ENCODE measurements at regions not wholly inside any gene's neighbourhood (a gene's known extent, or its start where the extent isn't known, plus 50 kb on each side); places are given as distances from the start of the nearest gene placed in this dataset.

DNA sequence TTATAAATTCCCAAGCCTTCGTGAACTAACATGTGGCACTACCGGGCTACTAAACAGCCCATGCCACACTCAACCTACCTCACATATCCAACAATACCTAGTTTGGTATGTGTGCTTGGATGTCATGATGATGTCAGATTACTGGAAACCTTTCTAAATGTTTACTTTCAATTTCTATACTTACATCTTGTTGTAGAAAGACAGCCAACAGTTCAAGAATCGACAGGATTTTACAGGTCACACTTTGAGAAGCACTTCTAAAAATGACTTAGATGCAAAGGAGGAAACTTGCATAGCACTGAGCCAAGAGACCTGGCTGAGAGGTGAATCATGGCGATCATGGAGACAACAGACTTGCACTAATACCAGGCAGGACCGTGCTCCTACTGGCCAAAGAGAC, 209.9 kb downstream of the COL4A1 start:
- H3K27ac ChIP-seq, result no peak overlapping the region
- TF ChIP-seq, protein P1, sequence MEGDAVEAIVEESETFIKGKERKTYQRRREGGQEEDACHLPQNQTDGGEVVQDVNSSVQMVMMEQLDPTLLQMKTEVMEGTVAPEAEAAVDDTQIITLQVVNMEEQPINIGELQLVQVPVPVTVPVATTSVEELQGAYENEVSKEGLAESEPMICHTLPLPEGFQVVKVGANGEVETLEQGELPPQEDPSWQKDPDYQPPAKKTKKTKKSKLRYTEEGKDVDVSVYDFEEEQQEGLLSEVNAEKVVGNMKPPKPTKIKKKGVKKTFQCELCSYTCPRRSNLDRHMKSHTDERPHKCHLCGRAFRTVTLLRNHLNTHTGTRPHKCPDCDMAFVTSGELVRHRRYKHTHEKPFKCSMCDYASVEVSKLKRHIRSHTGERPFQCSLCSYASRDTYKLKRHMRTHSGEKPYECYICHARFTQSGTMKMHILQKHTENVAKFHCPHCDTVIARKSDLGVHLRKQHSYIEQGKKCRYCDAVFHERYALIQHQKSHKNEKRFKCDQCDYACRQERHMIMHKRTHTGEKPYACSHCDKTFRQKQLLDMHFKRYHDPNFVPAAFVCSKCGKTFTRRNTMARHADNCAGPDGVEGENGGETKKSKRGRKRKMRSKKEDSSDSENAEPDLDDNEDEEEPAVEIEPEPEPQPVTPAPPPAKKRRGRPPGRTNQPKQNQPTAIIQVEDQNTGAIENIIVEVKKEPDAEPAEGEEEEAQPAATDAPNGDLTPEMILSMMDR (conservative IDR thresholded peaks at IDR 0.05), result no peak

DNA sequence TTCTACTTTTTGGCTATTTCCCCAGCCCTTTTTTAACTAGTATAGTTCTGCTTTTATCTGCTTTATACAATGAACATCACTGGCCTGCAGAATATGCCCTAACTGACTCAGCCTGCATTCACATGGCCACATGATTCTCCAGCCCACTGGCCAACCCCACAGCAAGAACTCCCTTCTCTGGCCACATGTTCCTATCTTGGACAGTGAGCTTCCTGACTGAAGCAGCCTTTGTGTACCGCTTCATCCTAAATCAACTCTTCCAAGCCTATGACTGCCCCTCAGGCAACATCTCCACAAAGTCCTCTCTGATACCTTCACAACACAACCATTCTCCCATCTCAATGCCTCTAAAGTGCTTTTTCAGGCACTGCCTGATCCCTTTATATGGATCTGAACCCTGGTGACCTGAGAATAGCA, 214.1 kb downstream of the COL4A1 start:
- no peak overlapping the region for H3K27ac ChIP-seq
- TF ChIP-seq, protein P1 (conservative IDR thresholded peaks at IDR 0.05), result no peak

DNA sequence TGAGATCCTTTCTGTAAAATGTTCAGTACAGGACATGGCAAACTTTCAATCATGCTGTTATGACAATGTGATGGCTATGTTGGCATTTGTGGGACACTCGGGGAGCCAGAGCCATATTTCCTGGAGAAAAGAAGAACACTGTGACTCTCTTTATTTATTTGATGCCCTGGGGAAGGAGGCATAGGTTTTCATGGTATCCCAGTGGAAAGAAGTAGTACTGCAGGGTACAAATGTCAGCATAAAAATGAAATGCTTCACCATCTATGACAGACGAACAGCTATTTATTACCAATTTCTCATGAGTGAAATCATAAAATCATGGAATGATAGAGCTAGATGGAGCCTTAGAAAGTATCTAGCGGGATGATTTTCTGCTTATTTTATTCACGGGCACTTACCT, 217.1 kb downstream of the COL4A1 start:
- H3K27ac ChIP-seq, result no peak overlapping the region
- TF ChIP-seq, protein P1 (conservative IDR thresholded peaks at IDR 0.05), result no peak

DNA sequence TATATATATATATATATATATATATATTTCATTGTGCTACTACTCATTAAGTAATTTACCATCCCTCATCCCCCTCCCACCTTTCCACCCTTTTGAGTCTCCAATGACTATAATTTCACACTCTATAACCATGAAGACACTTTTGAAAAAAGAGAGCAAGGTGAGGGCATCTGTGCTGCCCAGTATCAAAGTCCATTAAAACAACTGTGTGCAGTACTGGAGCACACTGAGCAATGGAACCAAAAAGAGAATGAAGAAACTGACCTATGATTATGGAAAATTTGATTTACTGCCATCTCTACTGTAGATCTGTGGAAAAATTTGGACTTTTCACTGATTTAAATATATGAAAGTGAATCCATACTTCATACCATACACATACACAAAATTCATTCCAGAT, 217.9 kb downstream of the COL4A1 start:
- no peak overlapping the region for H3K27ac ChIP-seq
- TF ChIP-seq, protein P1 (conservative IDR thresholded peaks at IDR 0.05), result no peak

DNA sequence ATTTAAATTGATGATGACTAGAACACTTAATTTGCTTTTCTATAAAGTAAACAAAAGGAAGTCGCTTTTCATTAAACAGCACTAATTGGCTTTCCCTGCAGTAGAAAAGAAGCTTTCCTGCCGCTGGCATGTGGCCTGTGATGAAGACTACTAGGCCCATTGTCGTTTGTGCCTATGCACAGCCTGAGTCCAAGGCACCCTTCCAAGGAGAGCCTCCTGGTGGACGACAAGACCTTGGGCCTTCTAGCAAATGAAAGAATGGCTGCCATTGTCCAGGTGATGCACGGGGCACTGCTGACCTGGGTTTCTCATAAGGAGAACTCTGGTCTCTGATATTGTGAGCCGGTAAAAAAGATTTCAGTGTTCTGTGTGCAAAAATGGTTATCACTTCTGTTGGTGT, 233.0 kb downstream of the COL4A1 start:
- no peak overlapping the region for H3K27ac ChIP-seq
- TF ChIP-seq, protein P1 (conservative IDR thresholded peaks at IDR 0.05), result no peak

DNA sequence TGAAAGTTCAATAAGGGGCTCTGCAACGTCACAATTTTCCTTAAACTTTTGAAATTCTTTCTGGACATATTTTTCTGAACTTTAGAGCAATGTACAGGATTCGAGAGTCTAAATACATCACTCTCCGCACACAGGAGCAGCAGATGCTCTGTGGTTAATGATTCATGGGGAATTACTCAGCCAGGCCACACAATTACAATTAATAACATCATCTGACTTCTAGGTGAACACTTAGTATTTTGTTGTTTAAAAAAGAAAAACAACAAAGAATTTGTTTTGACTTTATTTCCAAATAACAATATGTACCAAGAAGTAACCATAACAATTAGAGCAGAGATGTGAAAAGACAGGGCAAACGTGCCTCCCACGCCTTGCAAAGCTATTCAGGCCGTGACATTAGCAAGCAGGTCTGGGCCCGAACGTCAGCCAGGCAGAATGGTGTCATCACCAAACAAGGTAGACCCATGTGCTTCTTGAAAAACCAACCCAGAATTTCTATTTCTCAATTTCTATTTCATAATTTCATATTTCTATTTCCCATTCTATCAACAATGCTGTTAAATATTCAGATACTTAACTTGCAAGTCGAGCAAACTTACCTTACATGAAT, 236.3 kb downstream of the COL4A1 start:
- TF ChIP-seq, protein P1 (conservative IDR thresholded peaks at IDR 0.05), result no peak
- no peak overlapping the region for H3K27ac ChIP-seq

DNA sequence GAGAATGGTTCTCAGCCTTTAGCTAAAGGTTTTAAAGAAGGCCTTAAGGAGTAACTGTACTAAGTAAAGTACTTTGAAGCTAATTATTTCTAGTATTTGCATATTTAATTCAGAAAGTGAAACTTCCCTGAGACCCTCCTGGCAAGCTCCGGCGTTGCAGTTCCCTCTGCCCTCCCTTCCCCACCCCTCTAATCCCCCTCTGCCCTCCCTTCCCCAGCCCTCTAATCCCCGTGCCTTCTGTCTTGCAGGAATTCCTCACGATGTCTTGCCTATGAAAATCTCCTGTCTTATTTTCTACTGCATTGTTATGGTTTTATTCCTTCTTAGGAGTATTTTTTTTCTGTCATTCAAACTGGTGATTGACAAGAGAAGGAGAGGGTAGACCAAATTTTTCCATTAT, 236.9 kb downstream of the COL4A1 start:
- H3K27ac ChIP-seq, result no peak overlapping the region
- TF ChIP-seq, protein P1 (conservative IDR thresholded peaks at IDR 0.05), result no peak

All from VCaP (cell line).